GM12878 (cell line): ENCODE measurements at regions not wholly inside any gene's neighbourhood (a gene's known extent, or its start where the extent isn't known, plus 50 kb on each side); places are given as distances from the start of the nearest gene placed in this dataset.

Source experiments
- CEBPB ChIP-seq, 2 experiments: fragments of 150-350 bp in 1 of 2; IDR thresholded peaks; 2 replicates each; pipeline ENCODE4 v1.6.1; 2012 to 2014; ENCODE audit warnings: low read depth in 2 of 2, low read length in 2 of 2, borderline replicate concordance in 1 of 2, inconsistent platforms in 1 of 2
- CTCF ChIP-seq, 3 experiments: IDR thresholded peaks in 2 of 3; conservative IDR thresholded peaks in 1 of 3; 2 replicates each; pipeline ENCODE4 v1.5.1; 2011; ENCODE audit warnings: low read depth in 3 of 3, low read length in 3 of 3, mild to moderate bottlenecking in 3 of 3, control low read depth in 2 of 3, moderate library complexity in 2 of 3, inconsistent platforms in 1 of 3, mixed read lengths in 1 of 3; ENCODE audit not compliant: control insufficient read depth in 2 of 3, insufficient read depth in 1 of 3; ENCODE audit errors: extremely low read depth in 1 of 3
- FOXM1 ChIP-seq: IDR thresholded peaks from 2 replicates; pipeline ENCODE4 v1.6.1; 2012; ENCODE audit warnings: low read depth, mild to moderate bottlenecking, inconsistent platforms, low read length, moderate library complexity
- NR2F1 ChIP-seq: fragments of 450-650 bp; conservative IDR thresholded peaks from 2 replicates; pipeline ENCODE4 v1.6.1; 2017; ENCODE audit warnings: mild to moderate bottlenecking

DNA sequence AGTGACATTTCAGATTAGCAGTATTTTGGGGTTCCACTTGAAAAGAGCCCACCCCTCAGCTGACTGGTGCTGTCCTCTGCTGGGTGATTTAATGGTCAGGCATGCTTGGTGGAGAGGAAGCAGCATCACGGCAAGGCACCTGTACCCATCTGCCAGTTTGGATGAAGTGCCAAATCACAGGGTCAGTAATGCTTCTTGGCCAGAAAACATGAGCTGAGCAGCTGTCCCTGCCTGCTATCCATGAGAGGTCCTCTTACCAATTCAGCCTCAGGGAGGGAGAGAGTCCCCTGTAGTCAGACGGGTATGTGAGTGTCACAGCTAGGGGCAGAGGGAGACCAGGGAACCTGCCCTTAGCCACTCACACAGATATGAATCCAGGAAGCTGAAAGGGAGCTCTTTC is 137.9 kb downstream of the SEC61B start:
- no peak for TF ChIP-seq NR2F1
- no peak for TF ChIP-seq CTCF (IDR thresholded peaks at IDR 0.05 in 2 of 3, conservative IDR thresholded peaks at IDR 0.05 in 1 of 3; ENCODE audit: control insufficient read depth in 2 of 3, extremely low read depth in 1 of 3, insufficient read depth in 1 of 3, low read depth in 3 of 3, low read length in 3 of 3)
- no peak for TF ChIP-seq CEBPB (IDR thresholded peaks at IDR 0.05; ENCODE audit: borderline replicate concordance in 1 of 2, low read depth in 2 of 2, low read length in 2 of 2)
- TF ChIP-seq FOXM1 = no peak
